ENCODE measurements at regions not wholly inside any gene's neighbourhood (a gene's known extent, or its start where the extent isn't known, plus 50 kb on each side); places are given as distances from the start of the nearest gene placed in this dataset.

DNA sequence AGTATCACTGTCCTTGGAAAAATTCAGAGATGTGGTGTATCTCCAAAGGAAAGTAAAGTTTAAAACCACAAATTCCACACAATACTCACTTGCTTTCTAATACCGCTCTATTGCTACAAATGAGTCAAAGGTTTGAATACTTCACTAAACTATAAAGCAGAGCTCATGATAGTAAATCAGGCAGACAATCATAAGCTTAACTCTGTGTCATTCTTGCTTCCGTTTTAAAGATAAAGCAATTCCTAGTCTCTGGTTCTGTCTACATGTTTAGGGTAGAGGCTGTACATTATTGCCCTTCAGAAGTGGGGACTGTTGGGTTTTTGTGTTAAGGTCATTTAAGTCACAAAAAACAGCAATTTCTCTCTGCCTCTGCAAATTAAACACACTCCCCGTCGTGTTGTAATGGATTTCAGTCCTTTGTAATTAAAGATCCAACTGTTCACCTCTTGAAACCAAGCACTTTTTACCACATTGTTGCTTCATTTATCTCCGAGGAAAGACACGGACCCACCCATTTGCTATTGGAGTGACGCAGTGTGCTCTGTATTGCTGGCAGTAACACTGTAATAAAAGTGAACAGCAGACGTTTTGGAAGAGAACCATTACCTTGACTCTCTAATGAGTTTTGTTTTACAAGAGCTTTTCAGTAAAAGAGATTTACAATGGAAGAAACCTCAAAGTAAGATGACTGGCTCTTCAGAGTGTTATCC lies 83.1 kb upstream of the CNTNAP4 start:
- peak; percentile 45 for DNase-seq

DNA sequence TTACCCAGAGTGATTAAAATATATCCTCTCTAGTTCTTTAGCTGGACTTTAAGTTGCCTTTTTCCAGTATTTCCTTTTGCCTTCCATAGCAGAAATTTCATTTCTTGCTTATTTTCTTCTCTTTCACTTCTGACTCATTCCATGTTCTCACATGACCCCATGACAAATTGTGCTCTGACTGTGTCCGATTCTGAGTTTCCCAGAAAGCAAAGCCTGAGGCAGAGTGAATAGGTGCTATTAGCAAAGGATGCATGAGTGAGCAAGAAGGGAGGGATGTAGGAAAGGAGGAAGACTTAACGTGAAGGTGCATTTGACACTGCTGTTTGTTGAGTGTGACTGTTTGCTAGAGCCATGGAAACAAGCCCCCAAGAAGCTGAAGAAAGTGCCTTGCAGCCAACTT lies 82.6 kb upstream of the CNTNAP4 start:
- DNase-seq = no peak

- DNase-seq = peak; percentile 53
Measured at GRCh38 chr16:76195056-76195455, 82.1 kb upstream of the CNTNAP4 start.

- DNase-seq = no peak
Measured at GRCh38 chr16:76195648-76196047, 81.6 kb upstream of the CNTNAP4 start.

DNA sequence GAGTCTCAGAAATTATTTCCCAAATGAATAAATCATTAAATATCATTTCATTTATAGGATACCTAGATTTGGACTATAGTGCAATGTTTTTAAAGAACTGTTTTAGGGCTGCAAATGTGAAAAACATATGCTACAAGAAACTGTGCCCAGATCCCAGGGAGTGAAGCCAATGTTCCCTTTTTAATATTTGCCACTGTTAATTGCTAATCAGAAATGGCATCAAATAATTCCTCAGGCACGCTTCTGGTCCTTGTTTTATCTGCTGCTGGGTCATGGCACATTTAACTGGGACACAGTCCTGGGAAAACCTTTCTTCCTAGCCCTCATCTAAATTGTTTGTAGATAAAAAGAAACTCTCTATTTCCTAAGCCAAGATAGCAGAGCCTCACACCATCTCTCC lies 79.3 kb upstream of the CNTNAP4 start:
- DNase-seq = no peak

GRCh38 chr16:76199681-76200220 lies 77.5 kb upstream of the CNTNAP4 start:
- no peak for DNase-seq

DNA sequence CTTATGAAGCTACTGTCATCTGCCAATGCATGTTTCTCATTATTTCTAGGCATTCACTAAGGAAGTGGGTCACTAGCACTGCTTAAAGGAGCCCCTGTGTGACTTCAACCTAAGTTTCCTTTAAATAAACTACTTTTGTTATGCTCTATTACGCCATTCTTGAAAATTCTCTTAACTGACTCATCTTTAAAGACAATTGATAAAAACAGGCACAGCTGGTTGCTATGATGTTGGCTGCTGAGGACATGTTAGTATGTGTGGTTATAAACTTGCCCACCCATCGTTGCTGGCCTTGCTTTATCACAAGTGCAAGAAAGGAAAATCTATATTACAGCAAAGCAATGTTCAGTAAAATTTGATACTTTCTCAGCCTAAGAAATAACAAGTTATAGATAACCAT lies 75.8 kb upstream of the CNTNAP4 start:
- no peak for DNase-seq

DNA sequence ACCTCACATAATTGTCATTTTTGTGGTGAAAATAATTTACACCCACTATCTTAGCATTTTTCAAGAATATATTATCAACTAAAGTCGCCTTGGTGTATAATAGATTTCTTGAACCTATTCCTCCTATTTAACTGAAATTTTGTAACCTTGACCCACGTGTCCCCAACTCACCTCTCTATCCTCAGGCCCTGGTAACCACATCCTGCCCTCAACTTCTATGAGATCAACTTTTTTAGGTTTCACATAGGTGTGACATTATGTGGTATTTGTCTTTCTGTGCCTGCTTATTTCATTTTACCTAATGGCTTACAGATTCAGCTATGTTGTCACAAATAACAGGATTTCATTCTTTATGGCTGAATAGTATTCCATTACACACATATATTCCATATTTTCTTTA lies 73.0 kb upstream of the CNTNAP4 start:
- no peak for DNase-seq

DNA sequence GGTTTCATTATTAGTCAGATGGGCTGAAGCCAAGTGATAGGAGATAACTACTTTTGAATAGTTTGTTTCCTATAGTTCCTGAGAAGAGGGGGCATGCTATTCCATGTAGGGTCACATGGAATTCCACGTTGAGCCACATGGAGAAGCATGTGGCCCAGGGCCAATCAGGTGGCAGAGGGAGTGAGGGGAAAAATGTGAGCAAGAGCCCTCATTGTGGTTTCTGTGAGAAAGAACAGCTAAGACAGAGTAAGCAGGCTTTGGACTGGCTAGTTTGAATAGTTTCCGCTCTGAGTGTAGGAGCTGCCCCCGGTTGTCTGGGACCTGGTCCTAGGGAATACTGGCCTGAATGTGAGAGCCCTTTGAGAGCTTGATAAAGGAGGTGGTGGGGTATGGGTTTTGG lies 69.9 kb upstream of the CNTNAP4 start:
- DNase-seq = no peak

DNA sequence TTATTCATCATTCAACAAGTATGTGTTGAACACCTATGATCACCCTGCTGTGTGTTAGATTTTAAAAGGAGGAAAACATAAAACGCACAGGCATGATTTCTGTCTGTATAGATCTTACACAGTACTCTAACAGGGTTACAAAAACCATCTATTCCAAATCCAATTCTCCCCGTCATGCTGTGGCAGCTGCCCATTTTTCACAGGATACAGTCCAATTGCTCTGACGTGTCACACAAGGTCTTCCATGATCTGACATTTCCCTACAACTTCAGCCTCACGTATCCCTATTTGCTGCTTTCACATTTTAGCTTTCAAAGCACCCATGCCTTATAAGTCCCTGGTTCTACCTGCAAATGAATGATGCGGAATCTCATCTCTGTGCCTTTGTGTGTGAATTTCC lies 67.0 kb upstream of the CNTNAP4 start:
- DNase-seq = peak; percentile 43

- no peak for DNase-seq
Measured at GRCh38 chr16:76213860-76214259, 63.3 kb upstream of the CNTNAP4 start.

DNA sequence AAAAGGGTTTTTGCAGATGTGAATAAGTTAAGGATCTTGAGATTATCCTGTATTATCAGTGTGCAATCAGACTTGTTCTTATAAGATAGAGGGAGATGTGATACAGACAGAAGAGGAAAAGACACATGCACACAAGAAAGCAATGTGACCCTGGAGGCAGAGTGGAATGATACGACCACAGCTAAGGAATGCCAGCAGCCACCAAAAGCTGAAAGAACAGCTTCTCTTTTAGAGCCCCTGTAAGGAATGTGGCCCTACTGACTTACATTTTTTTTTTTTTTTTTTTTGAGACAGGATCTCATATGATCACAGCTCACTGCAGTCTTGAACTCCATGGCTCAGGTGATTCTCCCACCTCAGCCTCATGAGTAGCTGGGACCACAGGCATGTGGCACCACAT lies 62.3 kb upstream of the CNTNAP4 start:
- no peak for DNase-seq

GRCh38 chr16:76222087-76222486 lies 55.1 kb upstream of the CNTNAP4 start:
- DNase-seq = no peak

DNA sequence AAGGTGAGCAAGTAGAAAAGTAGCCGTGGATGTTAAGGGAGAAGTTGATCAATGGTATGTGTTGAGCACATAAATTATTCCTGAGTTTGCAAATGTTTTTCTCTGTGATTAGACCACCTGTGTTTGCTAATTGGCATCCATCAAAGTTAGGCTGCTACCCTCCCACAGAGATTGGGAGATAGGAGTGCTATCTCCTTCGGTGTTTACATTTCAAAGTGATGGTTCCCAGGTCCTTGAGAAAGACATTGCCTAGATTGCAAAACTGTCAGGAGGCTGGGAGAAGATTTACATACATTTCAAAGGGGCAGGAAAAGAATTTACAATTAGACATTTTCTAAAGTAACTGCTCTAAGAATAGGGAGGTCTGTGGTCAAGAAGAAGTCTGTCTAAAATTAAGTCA lies 54.3 kb upstream of the CNTNAP4 start:
- no peak for DNase-seq

GRCh38 chr16:76226011-76226410 lies 51.2 kb upstream of the CNTNAP4 start:
- no peak for DNase-seq

DNA sequence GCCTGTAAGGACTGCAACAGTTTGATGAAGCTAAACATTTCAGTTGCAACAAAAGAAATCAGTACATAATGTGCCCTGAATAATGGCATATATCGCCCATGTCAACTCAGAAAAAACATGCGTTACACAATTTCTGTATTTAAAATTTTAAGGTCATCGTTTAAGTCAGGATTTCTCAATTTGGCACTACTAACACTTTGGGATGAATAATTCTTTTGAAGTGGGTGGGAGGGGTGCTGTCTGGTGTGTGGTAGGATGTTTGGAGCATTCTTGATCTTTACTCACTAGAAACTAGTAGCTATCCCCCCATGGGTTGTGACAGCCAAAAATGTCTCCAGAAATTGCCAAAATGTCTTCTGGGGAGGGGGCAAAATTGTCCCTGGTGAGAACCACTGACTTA lies 50.7 kb upstream of the CNTNAP4 start:
- no peak for DNase-seq

Data from right hindlimb (tissue), 1 donor.